ENCODE measurements at regions not wholly inside any gene's neighbourhood (a gene's known extent, or its start where the extent isn't known, plus 50 kb on each side); places are given as distances from the start of the nearest gene placed in this dataset.

- no peak for DNase-seq (ENCODE audit: low read depth, low spot score)
- H3K27ac ChIP-seq, result no peak overlapping the region
Measured at GRCh38 chr1:87707411-87707810, 378.7 kb downstream of the LMO4 start.

- peak; percentile 22 for DNase-seq (ENCODE audit: low read depth, low spot score)
Measured at GRCh38 chr1:87712261-87713010, 383.8 kb downstream of the LMO4 start.

GRCh38 chr1:87714278-87714677, 385.6 kb downstream of the LMO4 start:
- no peak for DNase-seq (ENCODE audit: low read depth, low spot score)
- no peak overlapping the region for H3K27ac ChIP-seq

More at GRCh38 chr1:87712261-87713010, 383.8 kb downstream of the LMO4 start:
- H3K27ac ChIP-seq, result no peak overlapping the region

GRCh38 chr1:87715052-87715451, 386.4 kb downstream of the LMO4 start:
- H3K27ac ChIP-seq, result no peak overlapping the region
- no peak for DNase-seq (ENCODE audit: low read depth, low spot score)

GRCh38 chr1:87715471-87715870, 386.8 kb downstream of the LMO4 start:
- DNase-seq (ENCODE audit: low read depth, low spot score), result no peak
- H3K27ac ChIP-seq, result no peak overlapping the region

GRCh38 chr1:87717157-87717670, 388.5 kb downstream of the LMO4 start:
- no peak for DNase-seq (ENCODE audit: low read depth, low spot score)

GRCh38 chr1:87718241-87718950, 389.7 kb downstream of the LMO4 start:
- no peak overlapping the region for H3K27ac ChIP-seq
- no peak for DNase-seq (ENCODE audit: low read depth, low spot score)

More at GRCh38 chr1:87717157-87717670, 388.5 kb downstream of the LMO4 start:
- H3K27ac ChIP-seq, result no peak overlapping the region

GRCh38 chr1:87719658-87720057, 391.0 kb downstream of the LMO4 start:
- no peak overlapping the region for H3K27ac ChIP-seq
- no peak for DNase-seq (ENCODE audit: low read depth, low spot score)

- DNase-seq (ENCODE audit: low read depth, low spot score), result no peak
- H3K27ac ChIP-seq, result no peak overlapping the region
Measured at GRCh38 chr1:87720561-87720960, 391.9 kb downstream of the LMO4 start.

- no peak overlapping the region for H3K27ac ChIP-seq
- DNase-seq (ENCODE audit: low read depth, low spot score), result no peak
Measured at GRCh38 chr1:87723193-87723592, 394.5 kb downstream of the LMO4 start.

GRCh38 chr1:87728169-87728568, 399.5 kb downstream of the LMO4 start:
- DNase-seq (ENCODE audit: low read depth, low spot score), result peak; percentile 20
- no peak overlapping the region for H3K27ac ChIP-seq

GRCh38 chr1:87730274-87731216, 401.9 kb downstream of the LMO4 start:
- no peak for DNase-seq (ENCODE audit: low read depth, low spot score)
- no peak overlapping the region for H3K27ac ChIP-seq

- no peak for DNase-seq (ENCODE audit: low read depth, low spot score)
- H3K27ac ChIP-seq, result no peak overlapping the region
Measured at GRCh38 chr1:87733386-87733785, 404.7 kb downstream of the LMO4 start.

GRCh38 chr1:87735750-87736149, 407.1 kb downstream of the LMO4 start:
- no peak overlapping the region for H3K27ac ChIP-seq
- DNase-seq (ENCODE audit: low read depth, low spot score), result no peak

GRCh38 chr1:87739141-87739540, 410.5 kb downstream of the LMO4 start:
- H3K27ac ChIP-seq, result no peak overlapping the region
- DNase-seq (ENCODE audit: low read depth, low spot score), result no peak

- DNase-seq (ENCODE audit: low read depth, low spot score), result no peak
- H3K27ac ChIP-seq, result no peak overlapping the region
Measured at GRCh38 chr1:87739704-87740103, 411.0 kb downstream of the LMO4 start.

- no peak overlapping the region for H3K27ac ChIP-seq
- no peak for DNase-seq (ENCODE audit: low read depth, low spot score)
Measured at GRCh38 chr1:87743256-87743655, 414.6 kb downstream of the LMO4 start.

- no peak overlapping the region for H3K27ac ChIP-seq
- no peak for DNase-seq (ENCODE audit: low read depth, low spot score)
Measured at GRCh38 chr1:87744056-87744455, 415.4 kb downstream of the LMO4 start.

GRCh38 chr1:87744763-87745162, 416.1 kb downstream of the LMO4 start:
- DNase-seq (ENCODE audit: low read depth, low spot score), result no peak
- no peak overlapping the region for H3K27ac ChIP-seq

- no peak for DNase-seq (ENCODE audit: low read depth, low spot score)
- no peak overlapping the region for H3K27ac ChIP-seq
Measured at GRCh38 chr1:87753366-87753765, 424.7 kb downstream of the LMO4 start.
